ENCODE measurements at regions not wholly inside any gene's neighbourhood (a gene's known extent, or its start where the extent isn't known, plus 50 kb on each side); places are given as distances from the start of the nearest gene placed in this dataset.

GRCh38 chr12:91663744-91664143 lies 481.1 kb upstream of the DCN start:
- TF ChIP-seq POLR2A (IDR thresholded peaks at IDR 0.05; ENCODE audit: extremely low read depth, insufficient read length) (no peak), MAX (IDR thresholded peaks at IDR 0.05; ENCODE audit: low read depth, low read length) (no peak), MYC (IDR thresholded peaks at IDR 0.05; ENCODE audit: low read depth, low read length) (no peak), CTCF (IDR thresholded peaks at IDR 0.05; ENCODE audit: low read depth, low read length) (no peak)
- DNase-seq (ENCODE audit: low read depth), result no peak
- no peak overlapping the region for H3K4me3 ChIP-seq (ENCODE audit: low read depth, low read length)

GRCh38 chr12:91663310-91663709 lies 480.7 kb upstream of the DCN start:
- H3K4me3 ChIP-seq (ENCODE audit: low read depth, low read length), result no peak overlapping the region
- DNase-seq (ENCODE audit: low read depth), result no peak
- TF ChIP-seq CTCF (IDR thresholded peaks at IDR 0.05; ENCODE audit: low read depth, low read length), result no peak
- TF ChIP-seq MAX (IDR thresholded peaks at IDR 0.05; ENCODE audit: low read depth, low read length), result no peak
- TF ChIP-seq POLR2A (IDR thresholded peaks at IDR 0.05; ENCODE audit: extremely low read depth, insufficient read length), result no peak
- TF ChIP-seq MYC (IDR thresholded peaks at IDR 0.05; ENCODE audit: low read depth, low read length), result no peak

GRCh38 chr12:91662021-91662420 lies 479.4 kb upstream of the DCN start:
- TF ChIP-seq CTCF (IDR thresholded peaks at IDR 0.05; ENCODE audit: low read depth, low read length) (no peak), POLR2A (IDR thresholded peaks at IDR 0.05; ENCODE audit: extremely low read depth, insufficient read length) (no peak), MYC (IDR thresholded peaks at IDR 0.05; ENCODE audit: low read depth, low read length) (no peak), MAX (IDR thresholded peaks at IDR 0.05; ENCODE audit: low read depth, low read length) (no peak)
- no peak for DNase-seq (ENCODE audit: low read depth)
- H3K4me3 ChIP-seq (ENCODE audit: low read depth, low read length), result no peak overlapping the region

GRCh38 chr12:91657032-91657431 lies 474.4 kb upstream of the DCN start:
- DNase-seq (ENCODE audit: low read depth), result no peak
- TF ChIP-seq MYC (IDR thresholded peaks at IDR 0.05; ENCODE audit: low read depth, low read length), result no peak
- no peak for TF ChIP-seq CTCF (IDR thresholded peaks at IDR 0.05; ENCODE audit: low read depth, low read length)
- TF ChIP-seq POLR2A (IDR thresholded peaks at IDR 0.05; ENCODE audit: extremely low read depth, insufficient read length), result no peak
- no peak for TF ChIP-seq MAX (IDR thresholded peaks at IDR 0.05; ENCODE audit: low read depth, low read length)
- H3K4me3 ChIP-seq (ENCODE audit: low read depth, low read length), result no peak overlapping the region

GRCh38 chr12:91655966-91656365 lies 473.3 kb upstream of the DCN start:
- H3K4me3 ChIP-seq (ENCODE audit: low read depth, low read length), result no peak overlapping the region
- no peak for TF ChIP-seq POLR2A (IDR thresholded peaks at IDR 0.05; ENCODE audit: extremely low read depth, insufficient read length)
- TF ChIP-seq MAX (IDR thresholded peaks at IDR 0.05; ENCODE audit: low read depth, low read length), result no peak
- TF ChIP-seq CTCF (IDR thresholded peaks at IDR 0.05; ENCODE audit: low read depth, low read length), result no peak
- no peak for TF ChIP-seq MYC (IDR thresholded peaks at IDR 0.05; ENCODE audit: low read depth, low read length)
- no peak for DNase-seq (ENCODE audit: low read depth)

GRCh38 chr12:91654087-91654486 lies 471.5 kb upstream of the DCN start:
- H3K4me3 ChIP-seq (ENCODE audit: low read depth, low read length), result no peak overlapping the region
- no peak for DNase-seq (ENCODE audit: low read depth)

More at GRCh38 chr12:91654087-91654486, 471.5 kb upstream of the DCN start:
- TF ChIP-seq POLR2A (IDR thresholded peaks at IDR 0.05; ENCODE audit: extremely low read depth, insufficient read length) (no peak), MYC (IDR thresholded peaks at IDR 0.05; ENCODE audit: low read depth, low read length) (no peak), MAX (IDR thresholded peaks at IDR 0.05; ENCODE audit: low read depth, low read length) (no peak), CTCF (IDR thresholded peaks at IDR 0.05; ENCODE audit: low read depth, low read length) (no peak)
